ENCODE measurements at regions not wholly inside any gene's neighbourhood (a gene's known extent, or its start where the extent isn't known, plus 50 kb on each side); places are given as distances from the start of the nearest gene placed in this dataset. TPM values are rescaled to one million over a fixed set of nuclear protein-coding genes. Genes with fewer than 3 reads are reported as not detected.
"Not testable (repeated sequence)": the region's sequence is repeated elsewhere in the genome, so short reads cannot be mapped to it uniquely, and the experiment has no call there.

- not testable (repeated sequence) for DNase-seq (ENCODE audit: low read depth)
Observed at GRCh38 chr1:104776-105175, 346.7 kb downstream of the OR4F29 start.

GRCh38 chr1:99481-99880 lies 352.0 kb downstream of the OR4F29 start:
- DNase-seq (ENCODE audit: low read depth) = not testable (repeated sequence)

- not testable (repeated sequence) for DNase-seq (ENCODE audit: low read depth)
Observed at GRCh38 chr1:98811-99210, 352.7 kb downstream of the OR4F29 start.

- DNase-seq (ENCODE audit: low read depth) = not testable (repeated sequence)
Observed at GRCh38 chr1:91279-91678, 360.2 kb downstream of the OR4F29 start.

GRCh38 chr1:88110-88509 lies 363.4 kb downstream of the OR4F29 start:
- DNase-seq (ENCODE audit: low read depth) = not testable (repeated sequence)

- DNase-seq (ENCODE audit: low read depth) = not testable (repeated sequence)
Observed at GRCh38 chr1:79152-79551, 372.3 kb downstream of the OR4F29 start.

GRCh38 chr1:65119-65518 lies 386.4 kb downstream of the OR4F29 start, which contains the start of gene OR4F5:
TSS of gene OR4F5 (plus strand) at chr1:65419.
- DNase-seq (ENCODE audit: low read depth) = not testable (repeated sequence)

GRCh38 chr1:56014-56531 lies 395.4 kb downstream of the OR4F29 start:
- DNase-seq (ENCODE audit: low read depth) = not testable (repeated sequence)

- not testable (repeated sequence) for DNase-seq (ENCODE audit: low read depth)
Observed at GRCh38 chr1:53182-53581, 398.3 kb downstream of the OR4F29 start.

- DNase-seq (ENCODE audit: low read depth) = not testable (repeated sequence)
Observed at GRCh38 chr1:41965-42466, 409.5 kb downstream of the OR4F29 start.

GRCh38 chr1:41197-41596 lies 410.3 kb downstream of the OR4F29 start:
- not testable (repeated sequence) for DNase-seq (ENCODE audit: low read depth)

GRCh38 chr1:29183-29582 lies 422.3 kb downstream of the OR4F29 start:
- not testable (repeated sequence) for DNase-seq (ENCODE audit: low read depth)

GRCh38 chr1:17298-17697 lies 434.2 kb downstream of the OR4F29 start:
- DNase-seq (ENCODE audit: low read depth) = not testable (repeated sequence)

GRCh38 chr1:16025-16424 lies 435.5 kb downstream of the OR4F29 start:
- not testable (repeated sequence) for DNase-seq (ENCODE audit: low read depth)

- not testable (repeated sequence) for DNase-seq (ENCODE audit: low read depth)
Observed at GRCh38 chr1:9941-10717, 441.3 kb downstream of the OR4F29 start.

MicroRNAs encoded in the stretch of these regions (microRNA counts, 767-probe panel; counts per million panel counts)
- microRNA hsa-miR-1302 = not detected

Small RNAs in the stretch of these regions (microRNA-seq; reads per million reads assigned to microRNA genes)
- gene MIR6859-1 (not detected), gene MIR6859-2 (not detected)

Data from myocyte (in vitro differentiated cells).